Loucy (cell line): ENCODE measurements at regions not wholly inside any gene's neighbourhood (a gene's known extent, or its start where the extent isn't known, plus 50 kb on each side); places are given as distances from the start of the nearest gene placed in this dataset.

Source experiments
- H2AFZ ChIP-seq: fragments of 200-600 bp; sonication (generic); 2 replicates; pipeline ENCODE4 v1.6.0; 2016; ENCODE audit warnings: antibody characterized with exemption, mild to moderate bottlenecking, low read length, moderate library complexity
- H3F3A ChIP-seq: fragments of 200-600 bp; 2 replicates; pipeline ENCODE4 v1.6.0; 2016; ENCODE audit warnings: antibody characterized with exemption, low read depth, mild to moderate bottlenecking
- H3K27me3 ChIP-seq: fragments of 200-600 bp; sonication (generic); 2 replicates; pipeline ENCODE4 v1.6.1; 2014; ENCODE audit warnings: low read length, mild to moderate bottlenecking; ENCODE audit not compliant: insufficient read depth, poor library complexity, severe bottlenecking
- H3K36me3 ChIP-seq: fragments of 200-600 bp; sonication (generic); 2 replicates; pipeline ENCODE4 v1.6.1; 2016; ENCODE audit warnings: low read length; ENCODE audit not compliant: insufficient read depth
- H3K4me1 ChIP-seq: fragments of 200-600 bp; sonication (generic); 2 replicates; pipeline ENCODE4 v1.5.1; 2014; ENCODE audit warnings: low read length, mild to moderate bottlenecking; ENCODE audit not compliant: insufficient read depth, poor library complexity, severe bottlenecking
- H3K4me2 ChIP-seq: fragments of 200-600 bp; sonication (generic); 2 replicates; pipeline ENCODE4 v1.6.0; 2014; ENCODE audit warnings: antibody characterized with exemption, low read length, low read depth, mild to moderate bottlenecking; ENCODE audit not compliant: poor library complexity, severe bottlenecking
- H3K4me3 ChIP-seq: fragments of 200-600 bp; sonication (generic); 2 replicates; pipeline ENCODE4 v1.5.1; 2014; ENCODE audit warnings: low read length, mild to moderate bottlenecking, mixed read lengths; ENCODE audit not compliant: poor library complexity, severe bottlenecking
- H3K79me2 ChIP-seq: fragments of 200-600 bp; sonication (generic); 2 replicates; pipeline ENCODE4 v1.6.1; 2014; ENCODE audit warnings: low read length; ENCODE audit not compliant: insufficient read depth
- H3K9ac ChIP-seq: fragments of 200-600 bp; sonication (generic); 2 replicates; pipeline ENCODE4 v1.6.0; 2014; ENCODE audit warnings: mild to moderate bottlenecking, low read depth, low read length, moderate library complexity; ENCODE audit not compliant: poor library complexity, severe bottlenecking
- H3K9me2 ChIP-seq: fragments of 200-600 bp; sonication (generic); replicated peaks from 2 replicates; pipeline ENCODE4 v1.6.1; 2016; ENCODE audit warnings: low read depth, low read length, mixed read lengths
- H3K9me3 ChIP-seq: fragments of 200-600 bp; sonication (generic); 2 replicates; pipeline ENCODE4 v1.6.1; 2014; ENCODE audit warnings: mild to moderate bottlenecking, antibody characterized with exemption, low read length, low read depth; ENCODE audit not compliant: insufficient read depth
- H4K20me1 ChIP-seq: fragments of 200-600 bp; sonication (generic); 2 replicates; pipeline ENCODE4 v1.6.0; 2014; ENCODE audit warnings: antibody characterized with exemption, low read length, mild to moderate bottlenecking; ENCODE audit not compliant: insufficient read depth, poor library complexity, severe bottlenecking
- CTCF ChIP-seq: fragments of 200-600 bp; sonication (generic); conservative IDR thresholded peaks from 2 replicates; pipeline ENCODE4 v1.5.1; 2014; ENCODE audit warnings: mild to moderate bottlenecking, antibody characterized with exemption, low read length
- EZH2phosphoT487 ChIP-seq: fragments of 200-600 bp; IDR thresholded peaks from 2 replicates; pipeline ENCODE4 v1.6.1; 2018; ENCODE audit warnings: antibody characterized with exemption, mild to moderate bottlenecking, moderate library complexity, borderline replicate concordance

GRCh38 chr3:10737785-10738184 lies 78.2 kb upstream of the SLC6A11 start:
- Histone ChIP-seq H3K9me2 (no peaks in the 10 kb centered on the region), H3K79me2 (no peaks in the 10 kb centered on the region), H3K36me3 (no peaks in the 10 kb centered on the region), H3F3A (no peaks in the 10 kb centered on the region), H3K4me1 (no peaks in the 10 kb centered on the region), H3K4me3 (no peak overlapping the region), H3K4me2 (no peak overlapping the region), H3K9ac (no peak overlapping the region), H3K27me3 (no peaks in the 10 kb centered on the region), H3K9me3 (no peaks in the 10 kb centered on the region), H4K20me1 (no peaks in the 10 kb centered on the region), H2AFZ (no peak overlapping the region)
- TF ChIP-seq EZH2phosphoT487 = no peak
- TF ChIP-seq CTCF = no peak

GRCh38 chr3:10738688-10739372 lies 77.2 kb upstream of the SLC6A11 start:
- Histone ChIP-seq H3K4me2 (peak overlapping the region; percentile 60), H3K9ac (no peak overlapping the region), H3K79me2 (no peaks in the 10 kb centered on the region), H4K20me1 (no peaks in the 10 kb centered on the region), H3K9me2 (no peaks in the 10 kb centered on the region), H2AFZ (peak overlapping the region; percentile 78), H3K36me3 (no peaks in the 10 kb centered on the region), H3F3A (no peaks in the 10 kb centered on the region), H3K4me3 (peak overlapping the region; percentile 66), H3K27me3 (no peaks in the 10 kb centered on the region), H3K9me3 (no peaks in the 10 kb centered on the region), H3K4me1 (no peaks in the 10 kb centered on the region)
- TF ChIP-seq CTCF = peak; percentile 87
- TF ChIP-seq EZH2phosphoT487 = no peak

GRCh38 chr3:10740954-10741353 lies 75.1 kb upstream of the SLC6A11 start:
- Histone ChIP-seq H3K9me3 (no peaks in the 10 kb centered on the region), H3K27me3 (no peaks in the 10 kb centered on the region), H3K9me2 (no peaks in the 10 kb centered on the region), H3K79me2 (no peaks in the 10 kb centered on the region), H4K20me1 (no peaks in the 10 kb centered on the region), H3F3A (no peaks in the 10 kb centered on the region), H3K9ac (no peak overlapping the region), H3K4me1 (no peaks in the 10 kb centered on the region), H2AFZ (no peak overlapping the region), H3K36me3 (no peaks in the 10 kb centered on the region), H3K4me3 (no peak overlapping the region), H3K4me2 (no peak overlapping the region)
- TF ChIP-seq EZH2phosphoT487 (no peak), CTCF (no peak)
